ENCODE measurements at regions not wholly inside any gene's neighbourhood (a gene's known extent, or its start where the extent isn't known, plus 50 kb on each side); places are given as distances from the start of the nearest gene placed in this dataset.

DNA sequence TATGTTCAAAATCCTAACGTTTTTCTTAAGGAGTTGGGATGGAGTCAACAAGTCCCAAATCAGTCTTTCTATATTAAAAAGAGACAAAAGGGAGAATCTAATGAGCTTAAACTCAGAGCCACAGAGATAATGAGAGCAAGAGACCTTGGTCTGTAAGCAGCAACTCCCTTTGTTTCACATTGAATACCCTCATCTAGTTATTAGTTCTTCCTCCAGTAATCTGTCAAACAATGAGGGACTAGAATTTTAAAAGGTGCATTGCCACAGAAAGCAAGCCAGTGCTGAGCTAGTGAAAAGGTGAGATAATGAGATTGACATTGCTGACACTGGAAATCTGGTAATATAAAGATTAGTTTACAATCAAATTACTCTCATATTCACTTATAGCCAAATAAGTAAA lies 718.6 kb downstream of the DACH1 start:
- TF ChIP-seq, protein P1, sequence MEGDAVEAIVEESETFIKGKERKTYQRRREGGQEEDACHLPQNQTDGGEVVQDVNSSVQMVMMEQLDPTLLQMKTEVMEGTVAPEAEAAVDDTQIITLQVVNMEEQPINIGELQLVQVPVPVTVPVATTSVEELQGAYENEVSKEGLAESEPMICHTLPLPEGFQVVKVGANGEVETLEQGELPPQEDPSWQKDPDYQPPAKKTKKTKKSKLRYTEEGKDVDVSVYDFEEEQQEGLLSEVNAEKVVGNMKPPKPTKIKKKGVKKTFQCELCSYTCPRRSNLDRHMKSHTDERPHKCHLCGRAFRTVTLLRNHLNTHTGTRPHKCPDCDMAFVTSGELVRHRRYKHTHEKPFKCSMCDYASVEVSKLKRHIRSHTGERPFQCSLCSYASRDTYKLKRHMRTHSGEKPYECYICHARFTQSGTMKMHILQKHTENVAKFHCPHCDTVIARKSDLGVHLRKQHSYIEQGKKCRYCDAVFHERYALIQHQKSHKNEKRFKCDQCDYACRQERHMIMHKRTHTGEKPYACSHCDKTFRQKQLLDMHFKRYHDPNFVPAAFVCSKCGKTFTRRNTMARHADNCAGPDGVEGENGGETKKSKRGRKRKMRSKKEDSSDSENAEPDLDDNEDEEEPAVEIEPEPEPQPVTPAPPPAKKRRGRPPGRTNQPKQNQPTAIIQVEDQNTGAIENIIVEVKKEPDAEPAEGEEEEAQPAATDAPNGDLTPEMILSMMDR (IDR thresholded peaks at IDR 0.05; ENCODE audit: borderline replicate concordance, extremely low read depth, low read length, poor library complexity, severe bottlenecking): no peak
- TF ChIP-seq EZH2 (IDR thresholded peaks at IDR 0.05; ENCODE audit: borderline replicate concordance, low read depth, low read length, severe bottlenecking): no peak

Measured in DND-41 (cell line).